CD4-positive, alpha-beta T cell treated with Interleukin-1 beta for 1 hour (primary cell): ENCODE measurements at regions not wholly inside any gene's neighbourhood (a gene's known extent, or its start where the extent isn't known, plus 50 kb on each side); places are given as distances from the start of the nearest gene placed in this dataset.

Experiments used
- DNase-seq, 2 donors: peaks; one replicate each; pipeline ENCODE4 v3.0.0-alpha.2; 2020 to 2022

DNA sequence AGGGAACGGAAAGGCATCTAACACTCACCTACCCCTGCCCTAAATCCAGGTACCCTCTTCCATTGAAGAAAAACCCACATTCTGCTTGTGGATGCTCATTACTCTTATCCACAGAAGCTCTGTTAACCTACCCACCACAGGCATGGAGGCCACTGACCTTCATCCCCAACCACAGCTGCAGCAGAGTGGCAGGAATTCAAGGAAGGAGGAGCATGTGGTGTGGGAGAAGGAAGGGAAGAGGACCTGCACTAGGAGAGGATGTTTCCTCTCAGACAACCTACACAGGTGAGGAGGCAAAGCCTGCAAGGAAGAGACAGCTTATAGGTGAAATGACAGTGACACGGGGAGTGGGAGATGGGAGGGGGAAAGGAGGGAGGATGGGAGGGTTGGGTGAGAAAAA, 192.5 kb upstream of the TSC22D2 start:
- no peak for DNase-seq

DNA sequence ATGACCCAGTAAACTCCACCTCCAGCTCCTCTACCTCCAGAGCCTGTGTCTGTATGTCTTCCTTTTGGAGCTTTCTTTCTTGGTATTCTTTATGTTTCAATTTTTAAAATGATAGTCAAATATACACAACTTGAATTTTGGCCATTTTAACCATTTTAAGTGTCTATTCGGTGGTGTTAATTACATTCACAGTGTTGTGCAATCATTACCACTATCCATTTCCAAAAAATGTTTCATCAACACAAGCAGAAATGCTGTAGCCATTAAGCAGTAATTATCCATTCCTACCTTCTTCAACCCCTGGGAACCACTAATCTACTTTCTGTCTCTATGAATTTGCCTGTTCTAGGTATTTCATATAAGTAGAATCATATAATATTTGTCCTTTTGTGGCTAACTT, 194.5 kb upstream of the TSC22D2 start:
- DNase-seq: no peak

DNA sequence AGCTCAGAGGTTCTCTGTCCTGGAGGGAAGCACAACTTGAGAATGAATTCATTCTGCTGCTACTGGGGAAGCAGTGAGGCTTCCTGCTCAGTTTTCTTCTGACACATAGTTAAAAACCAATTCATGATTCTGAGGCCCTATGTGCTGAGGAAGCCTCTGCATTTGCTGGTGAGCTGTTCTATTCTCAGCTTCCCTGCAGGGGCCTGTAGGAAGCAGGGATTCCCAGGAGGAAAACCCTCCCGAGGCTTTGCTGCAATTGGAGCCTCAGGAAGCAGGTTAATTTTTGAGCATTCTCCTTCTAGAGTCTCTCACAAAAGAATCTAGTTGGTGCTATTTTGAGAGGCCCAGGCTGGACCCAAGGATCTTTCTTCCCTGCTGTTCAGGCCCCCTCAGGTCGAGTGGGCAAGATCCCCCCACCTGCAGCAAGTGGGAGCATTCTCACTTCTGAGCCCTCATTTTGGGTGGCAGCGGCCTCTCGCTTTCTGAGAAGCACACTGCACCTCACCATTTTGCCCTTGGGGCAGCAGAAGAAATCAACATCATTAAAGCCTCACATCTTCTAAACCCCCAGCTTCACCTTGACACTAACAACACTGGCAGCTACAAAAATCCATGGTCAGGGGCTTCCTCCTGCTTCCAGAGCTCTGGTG, 197.5 kb upstream of the TSC22D2 start:
- no peak for DNase-seq

DNA sequence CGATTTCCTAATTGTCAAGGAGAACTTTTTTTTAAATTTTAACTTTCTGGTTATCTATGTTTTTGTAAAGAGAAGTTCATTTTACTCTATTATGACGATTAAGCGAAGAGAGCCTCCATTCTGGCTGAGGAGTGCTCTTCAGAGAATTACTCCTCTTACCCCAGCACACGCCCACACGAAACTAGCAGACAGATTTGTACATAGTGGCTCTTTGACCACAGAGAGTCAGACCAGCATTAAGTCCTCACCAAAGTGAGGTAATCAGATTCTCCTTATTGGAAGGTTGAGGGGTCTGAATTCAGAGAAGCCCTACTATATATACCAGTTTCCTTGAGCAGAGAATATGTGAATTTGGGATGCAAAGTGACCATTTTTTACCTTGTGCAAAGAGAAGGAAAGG, 204.8 kb upstream of the TSC22D2 start:
- no peak for DNase-seq

DNA sequence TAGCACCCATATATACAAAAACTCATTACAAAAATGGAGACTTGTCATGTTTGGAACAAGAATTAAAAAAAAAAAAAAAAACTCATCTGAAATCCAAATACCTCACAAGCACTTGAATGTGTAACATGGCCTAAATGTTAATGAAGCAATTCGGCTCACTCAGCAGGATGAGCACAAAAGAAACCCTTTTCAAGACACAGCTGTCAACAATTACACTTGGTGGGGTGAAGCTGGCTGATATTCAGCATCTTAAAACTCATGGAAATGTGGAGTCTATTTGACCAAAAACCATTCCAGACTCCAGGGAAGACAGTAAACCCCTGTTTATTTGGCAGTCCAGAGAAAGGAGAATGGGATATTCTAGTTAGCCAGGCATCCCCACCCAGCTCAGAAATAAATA, 205.4 kb upstream of the TSC22D2 start:
- DNase-seq: no peak

DNA sequence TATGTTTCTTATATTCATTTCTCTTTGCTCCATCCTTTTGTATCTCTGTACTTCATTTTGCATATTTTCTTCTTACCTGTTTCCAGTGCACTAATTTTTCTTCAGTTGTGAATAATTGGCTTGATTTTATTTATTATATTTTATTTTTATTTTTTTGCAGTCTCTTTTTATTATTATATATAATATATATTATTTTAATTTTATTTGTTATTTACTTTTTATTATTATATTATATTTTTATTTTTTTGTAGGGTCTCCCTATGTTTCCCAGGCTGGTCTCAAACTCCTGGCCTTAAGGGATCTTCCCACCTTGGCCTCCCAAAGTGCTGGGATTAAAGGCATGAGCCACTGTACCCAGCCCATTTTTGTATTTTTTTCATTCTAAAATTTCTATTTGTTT, 213.1 kb upstream of the TSC22D2 start:
- no peak for DNase-seq

DNA sequence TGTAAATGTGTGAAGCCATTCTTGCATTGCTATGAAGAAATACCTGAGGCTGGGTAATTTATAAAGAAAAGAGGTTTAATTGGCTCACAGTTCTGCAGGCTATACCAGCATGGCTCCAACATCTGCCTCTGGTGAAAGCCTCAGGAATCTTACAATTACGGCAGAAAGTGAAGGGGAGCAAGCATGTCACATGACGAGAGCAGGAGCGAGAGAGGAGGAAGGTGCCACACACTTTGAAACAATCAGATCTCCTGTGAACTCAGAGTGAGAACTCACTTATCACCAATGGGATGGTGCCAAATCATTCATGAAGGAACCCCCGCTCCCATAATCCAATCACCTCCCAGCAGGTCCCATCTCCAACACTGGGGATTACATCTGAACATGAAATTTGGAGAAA, 213.6 kb upstream of the TSC22D2 start:
- DNase-seq: no peak

DNA sequence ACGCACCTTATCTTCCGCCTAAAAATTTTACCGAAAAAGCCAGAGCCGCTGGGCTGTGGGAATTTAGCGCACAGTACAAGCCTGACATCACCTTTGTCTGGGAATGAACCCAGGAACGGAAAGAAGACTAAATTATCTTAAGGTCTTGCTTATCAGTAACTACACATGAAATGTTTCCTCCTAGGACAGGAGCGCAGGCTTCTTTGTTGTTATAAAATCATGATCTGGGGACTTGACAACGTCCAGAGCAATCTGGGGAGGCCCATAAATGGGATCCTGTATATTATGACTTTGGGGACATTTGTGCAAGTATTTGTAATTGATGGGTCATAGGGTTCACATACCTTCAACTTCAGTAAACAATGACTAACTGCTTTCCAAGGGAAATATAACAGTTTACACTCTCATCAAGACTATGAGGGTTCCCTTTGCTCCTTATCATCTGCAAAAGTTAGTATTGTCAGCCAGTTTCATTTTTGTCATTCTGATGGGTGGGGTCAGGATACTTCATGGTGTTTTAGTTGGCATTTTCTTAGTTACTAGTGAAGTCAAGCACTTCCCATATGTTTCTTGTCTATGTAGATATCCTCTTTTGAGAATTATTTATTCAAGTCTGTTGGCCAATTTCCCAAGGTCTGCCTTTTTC, 213.9 kb upstream of the PFN2 start:
- no peak for DNase-seq

DNA sequence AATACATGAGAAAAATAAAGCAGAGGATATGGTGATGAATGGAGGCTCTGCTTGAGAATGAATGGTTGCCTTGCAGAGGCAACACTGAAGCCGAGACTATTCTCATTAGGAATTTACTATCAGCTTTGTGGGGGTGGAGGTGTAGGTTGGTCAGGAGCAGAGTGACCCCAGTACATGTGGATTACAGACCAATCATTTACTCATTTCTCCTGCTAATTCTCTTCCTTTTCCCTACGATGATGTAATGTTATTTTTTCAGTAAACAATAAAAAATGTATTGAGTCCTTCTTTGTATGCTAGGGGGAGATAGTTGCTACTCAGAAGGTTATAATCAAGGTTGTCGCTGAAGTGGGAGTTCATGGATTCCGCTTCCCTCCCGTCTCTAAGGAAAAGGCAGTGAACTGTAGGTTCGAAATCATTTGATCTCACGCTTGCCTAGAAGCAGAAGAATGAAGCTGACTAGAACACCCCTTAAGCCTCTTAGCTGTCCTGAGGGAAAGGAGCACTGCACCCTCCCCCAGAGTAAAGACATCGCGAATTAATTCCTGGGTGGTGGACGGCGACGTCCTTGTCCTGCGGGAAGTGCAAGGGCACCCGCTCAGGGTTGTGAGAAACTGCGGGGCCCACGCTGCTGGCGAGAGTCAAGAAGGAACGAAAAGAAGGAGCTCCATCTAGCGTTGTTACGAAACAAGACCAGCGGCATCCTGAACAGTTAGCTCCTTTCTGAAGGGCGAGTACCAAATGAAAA, 213.2 kb upstream of the PFN2 start:
- DNase-seq: peak; percentile 29 to 38

DNA sequence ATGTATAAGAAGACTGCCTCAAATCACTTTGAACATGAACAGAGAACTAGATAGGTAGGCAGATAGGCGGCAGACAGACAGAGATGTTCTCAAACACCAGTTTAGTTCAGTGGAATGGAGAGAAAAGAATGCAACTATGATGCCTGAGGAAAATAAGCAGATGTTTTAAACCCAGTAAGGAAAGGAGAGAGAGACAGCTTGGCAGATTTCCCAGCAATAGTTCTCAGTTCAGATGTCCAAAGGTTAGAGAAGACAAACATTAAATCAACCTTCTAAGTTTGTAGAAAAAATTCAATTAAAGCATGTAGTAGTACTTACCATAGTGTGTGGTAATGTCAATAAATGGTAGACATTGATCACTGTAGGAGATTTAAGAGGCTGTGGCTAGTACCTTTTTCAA, 209.6 kb upstream of the PFN2 start:
- no peak for DNase-seq

DNA sequence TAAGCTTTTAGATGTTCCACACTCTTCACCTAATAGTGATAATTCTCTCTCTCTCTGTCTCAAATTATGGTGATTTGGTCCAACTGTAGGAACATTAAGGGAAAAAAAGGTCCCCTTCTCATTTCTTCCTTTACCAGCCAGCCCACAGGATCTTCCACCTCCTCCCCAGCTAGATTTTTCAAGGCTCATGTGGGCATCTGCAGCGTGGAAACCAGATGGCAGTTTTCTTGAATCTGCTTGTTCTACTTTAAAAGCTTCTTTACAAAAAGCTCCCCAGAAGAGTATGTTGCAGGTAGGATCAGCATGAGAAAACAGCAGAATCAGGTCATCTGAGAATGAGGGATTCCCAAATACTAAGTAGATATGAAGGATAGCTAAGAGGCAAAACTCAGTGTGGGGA, 208.6 kb upstream of the PFN2 start:
- DNase-seq: no peak

DNA sequence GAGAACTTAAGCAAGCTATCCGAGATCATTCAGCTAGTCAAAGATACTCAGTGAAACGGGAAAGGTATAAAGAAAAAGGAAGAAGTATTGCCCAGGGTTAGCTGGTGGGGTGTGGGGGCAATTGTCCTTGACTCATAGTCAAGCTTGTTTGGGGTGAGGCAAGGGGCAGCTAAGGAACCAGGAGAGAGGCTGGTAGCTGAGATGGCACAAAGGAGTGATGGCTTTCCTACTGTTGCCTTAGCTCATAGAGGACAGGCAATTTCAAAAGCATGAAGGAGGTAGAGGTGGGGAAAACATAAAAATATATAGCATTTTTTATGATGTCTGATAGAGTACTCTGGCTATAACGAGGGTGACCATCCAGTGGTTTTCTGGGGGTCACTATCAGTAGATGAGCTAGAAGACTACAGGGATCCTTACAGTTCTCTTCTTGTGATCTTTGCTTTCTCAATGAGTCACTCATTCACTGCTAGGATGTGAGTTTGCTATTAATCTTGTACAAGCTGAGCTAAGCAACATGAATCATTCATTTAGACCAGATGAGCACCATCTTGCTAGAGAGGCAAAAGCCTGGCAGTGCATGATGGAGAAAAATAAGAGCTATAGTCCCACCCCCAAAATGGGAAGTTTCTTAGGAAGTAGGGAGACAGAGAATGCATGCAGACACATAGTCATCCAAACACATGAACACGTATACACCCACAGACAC, 207.1 kb upstream of the PFN2 start:
- DNase-seq: no peak

DNA sequence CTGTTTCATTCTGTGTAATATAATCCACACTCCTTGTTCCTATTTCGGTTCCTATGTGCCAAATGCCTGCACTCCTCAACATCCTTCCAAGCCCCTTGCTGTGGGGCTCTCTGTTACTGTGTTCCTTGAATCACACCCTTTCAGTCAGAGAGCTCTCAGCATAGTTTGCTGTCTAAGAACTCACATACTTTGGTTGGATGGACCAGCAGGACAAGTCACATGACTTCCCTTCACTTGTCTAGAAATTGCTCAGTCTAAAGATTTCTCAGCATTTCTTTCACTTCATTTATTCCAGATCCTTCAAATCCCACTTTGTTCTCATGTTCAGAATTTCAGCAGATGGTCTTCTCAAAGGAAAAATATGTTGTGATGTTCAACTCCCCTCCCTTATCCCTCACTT, 203.5 kb upstream of the PFN2 start:
- DNase-seq: no peak

DNA sequence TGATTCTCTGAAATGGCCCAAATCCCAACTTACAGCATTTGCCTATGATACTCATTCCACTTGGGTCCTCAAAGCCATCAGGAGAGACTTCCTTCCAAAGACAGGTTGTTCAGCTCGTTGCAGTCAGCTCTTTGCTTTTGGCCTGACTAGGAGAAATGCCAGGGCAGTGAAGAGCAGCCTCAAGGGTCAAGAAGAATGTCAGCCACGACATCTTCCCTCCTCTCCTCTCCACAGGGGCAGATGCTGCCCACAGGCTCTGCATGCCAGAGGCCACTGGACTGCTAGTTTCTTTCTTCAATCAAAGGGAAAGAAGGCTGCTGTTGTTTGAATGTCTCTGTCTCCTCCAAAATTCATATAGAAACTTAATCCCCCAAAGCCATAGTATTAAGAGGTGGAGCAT, 201.7 kb upstream of the PFN2 start:
- no peak for DNase-seq

DNA sequence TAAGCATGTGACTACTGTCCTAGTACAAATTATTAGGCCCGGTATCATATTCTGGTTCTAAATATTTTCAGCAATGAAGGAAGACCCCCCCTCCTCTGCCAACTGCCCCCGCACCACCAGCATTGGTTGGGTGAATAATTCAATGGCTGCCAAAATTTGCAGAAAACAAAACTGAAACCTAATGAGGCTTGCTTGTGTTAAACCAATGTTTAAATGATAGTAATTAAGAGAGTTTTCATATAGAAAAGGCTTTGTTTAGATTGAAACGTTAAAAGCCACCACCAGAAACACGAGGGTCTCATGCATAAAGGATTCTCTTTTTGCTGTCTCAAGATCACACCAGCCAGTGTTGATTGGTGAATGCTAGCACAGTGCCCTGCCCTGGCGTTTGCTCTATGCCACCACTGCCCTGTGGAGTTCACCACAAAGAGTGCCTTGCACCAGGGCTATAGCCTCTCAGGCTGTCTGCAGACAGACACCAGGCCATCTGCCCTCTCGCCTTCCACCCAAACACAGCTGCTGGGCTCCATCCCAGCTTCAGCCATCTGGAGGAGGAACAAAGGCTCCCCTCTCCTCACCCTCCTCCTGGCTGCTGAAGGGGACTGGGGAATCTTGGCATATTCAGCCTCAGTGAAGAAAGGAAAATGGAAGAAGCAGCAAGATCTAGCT, 200.3 kb upstream of the PFN2 start:
- DNase-seq: no peak

DNA sequence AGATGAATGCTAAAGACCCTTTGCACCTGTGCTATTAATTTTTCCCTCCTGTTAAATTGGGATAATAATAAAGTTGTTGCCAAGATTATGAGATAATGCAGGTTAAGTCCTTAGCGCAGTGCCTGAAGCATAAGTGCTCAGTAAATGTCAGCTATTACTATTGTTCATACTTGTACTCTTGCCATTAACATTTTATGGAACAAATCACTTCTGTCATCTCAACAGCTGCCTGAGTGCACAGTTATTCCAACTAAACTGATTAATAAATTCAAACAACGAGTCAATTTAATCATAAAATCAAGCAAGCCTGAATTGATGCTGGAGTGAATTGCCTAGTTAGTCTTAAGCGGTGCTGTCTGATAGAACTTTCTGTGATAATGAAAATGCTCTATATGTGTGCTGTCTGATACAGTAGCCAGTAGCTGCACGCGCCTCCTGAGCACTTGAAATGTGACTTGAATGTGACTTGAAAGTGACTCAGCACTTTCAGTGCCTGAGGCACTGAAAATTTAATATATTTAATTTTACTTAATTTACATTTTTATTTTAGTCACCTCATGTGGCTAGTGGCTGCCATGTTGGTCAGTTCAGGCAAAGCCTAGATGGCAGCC, 198.7 kb upstream of the PFN2 start:
- DNase-seq: no peak

DNA sequence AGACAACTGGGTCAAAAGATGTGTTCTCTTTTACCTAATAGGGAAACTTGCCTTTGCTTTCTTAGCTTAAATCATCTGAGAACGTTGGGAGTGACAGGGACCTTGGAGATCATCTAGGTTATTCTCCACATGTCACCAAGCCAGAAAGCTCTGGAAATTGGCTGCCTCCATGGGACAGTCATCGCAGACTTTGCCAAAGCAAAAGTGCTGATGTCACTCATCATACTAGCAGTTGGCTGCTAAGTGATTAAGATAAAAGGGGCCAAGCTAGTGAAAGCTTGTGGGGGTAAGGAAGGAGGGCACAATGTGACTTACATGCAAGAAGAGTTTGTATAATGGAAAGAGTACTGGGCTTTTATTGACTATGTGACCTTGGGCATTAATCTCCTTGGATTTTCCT, 198.0 kb upstream of the PFN2 start:
- DNase-seq: no peak

DNA sequence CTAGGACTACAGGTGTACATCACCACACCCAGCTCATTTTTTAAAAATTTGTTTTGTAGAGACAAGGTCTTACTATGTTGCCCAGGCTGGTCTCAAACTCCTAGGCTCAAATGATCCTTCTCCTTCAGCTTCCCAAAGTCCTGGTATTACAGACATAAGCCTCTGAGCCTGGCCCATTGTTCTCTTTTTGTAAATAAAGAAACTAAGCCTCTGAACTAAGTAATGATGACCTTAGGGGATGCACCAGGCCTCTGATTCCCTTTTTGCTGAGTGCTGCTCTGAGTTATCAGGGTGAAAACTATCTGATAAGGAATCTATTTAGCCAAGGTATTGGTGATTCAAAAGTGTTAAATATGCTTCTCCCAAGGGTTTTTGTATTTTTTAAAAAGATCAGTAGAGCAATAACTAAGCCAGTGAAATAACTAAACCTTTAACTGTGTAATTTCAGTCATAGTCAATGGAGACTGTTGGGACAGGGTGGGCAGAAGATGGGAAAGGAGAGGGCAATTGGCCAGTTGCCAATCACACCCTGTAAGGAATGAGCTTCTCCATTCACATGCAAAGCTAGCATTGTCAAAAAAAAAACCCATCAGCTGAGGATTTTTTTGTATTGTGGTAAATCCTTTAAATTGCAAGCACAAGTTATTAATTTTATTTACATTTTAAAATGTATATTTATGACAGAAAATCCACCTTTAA, 194.8 kb upstream of the PFN2 start:
- DNase-seq: no peak

DNA sequence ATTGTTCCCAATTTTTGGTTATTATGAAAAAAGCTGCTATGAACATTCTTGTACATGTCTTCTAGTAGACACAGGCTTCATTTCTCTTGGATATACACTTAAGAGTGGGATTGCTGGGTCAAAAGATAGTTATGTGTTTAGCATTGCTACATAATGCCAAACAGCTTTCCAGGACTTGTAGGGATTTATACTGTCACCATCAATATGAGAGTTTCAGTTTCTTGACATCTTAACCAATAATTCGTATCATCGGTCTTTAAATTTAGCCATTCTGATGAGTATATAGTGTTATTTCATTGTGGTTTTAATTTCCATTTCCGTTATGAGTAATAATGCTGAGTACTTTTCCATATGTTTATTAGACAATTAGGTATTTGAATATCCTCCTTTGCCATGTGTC, 190.3 kb upstream of the PFN2 start:
- no peak for DNase-seq

DNA sequence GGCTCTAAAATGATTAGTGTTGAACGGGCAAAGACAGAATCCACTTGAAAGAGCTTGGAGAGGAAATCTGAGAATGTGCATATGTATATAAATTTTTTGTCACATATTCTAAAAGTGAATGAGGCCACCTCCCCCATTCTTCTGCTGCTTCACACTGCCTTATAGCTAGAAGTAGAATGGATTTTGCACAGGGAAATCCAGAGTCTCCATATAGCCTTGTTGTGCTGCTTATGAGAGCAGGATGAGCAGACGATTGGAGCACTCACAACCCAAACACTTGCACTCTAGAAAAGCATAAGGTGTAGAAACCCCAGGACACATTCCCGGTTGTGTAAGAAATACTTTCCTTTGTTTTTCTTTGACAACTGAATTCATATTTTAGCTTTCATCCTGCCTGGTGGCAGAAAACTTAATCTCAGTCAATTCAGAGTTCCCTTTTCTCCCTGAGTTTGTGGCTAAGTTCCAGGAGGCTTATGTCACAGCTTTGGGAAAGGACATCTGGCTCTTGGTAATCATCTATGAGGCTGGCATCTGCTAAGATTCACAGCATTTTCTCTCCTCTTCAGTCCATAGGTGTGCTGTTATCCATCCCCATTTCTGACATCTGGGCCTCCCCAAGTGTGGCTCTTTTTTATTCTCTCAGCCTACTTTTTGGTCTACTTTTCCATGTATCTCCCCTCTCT, 188.4 kb upstream of the PFN2 start:
- DNase-seq: no peak

DNA sequence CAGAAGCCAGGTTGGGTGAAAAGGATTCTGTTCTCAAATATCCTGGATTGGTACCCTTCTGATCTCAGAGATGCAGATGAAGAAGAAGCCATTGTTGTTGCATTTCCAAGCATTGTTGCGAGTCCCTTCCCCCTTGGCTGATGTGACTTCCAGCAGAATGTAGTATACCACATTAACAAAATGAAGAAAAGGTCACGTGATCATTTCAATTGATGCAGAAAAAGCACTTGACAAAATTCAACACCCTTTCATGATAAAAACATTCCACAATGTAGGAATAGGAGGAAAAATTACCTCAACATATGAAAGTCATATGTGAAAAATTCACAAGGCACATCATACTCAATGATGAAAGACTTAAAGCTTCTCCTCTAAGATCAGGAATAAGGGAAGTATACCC, 181.9 kb upstream of the PFN2 start:
- DNase-seq: no peak

DNA sequence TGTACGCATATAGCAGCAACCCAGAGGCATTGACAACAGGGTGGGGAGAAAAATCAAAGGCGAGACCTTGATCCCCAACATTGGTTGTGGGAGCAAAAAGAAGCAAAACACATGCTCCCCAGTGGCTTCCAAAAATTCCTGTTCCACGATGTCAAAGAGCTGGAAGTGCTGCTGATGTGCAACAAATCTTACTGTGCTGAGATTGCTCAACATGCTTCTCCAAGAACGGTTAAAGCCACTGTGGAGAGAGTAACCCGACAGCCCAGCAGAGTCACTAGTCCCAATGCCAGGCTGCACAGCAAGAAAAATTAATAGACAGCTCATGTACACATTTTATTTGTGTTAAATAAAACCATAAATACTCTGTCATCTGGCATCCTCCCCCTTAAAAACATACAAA, 179.9 kb upstream of the PFN2 start:
- DNase-seq: no peak
